ENCODE measurements at regions not wholly inside any gene's neighbourhood (a gene's known extent, or its start where the extent isn't known, plus 50 kb on each side); places are given as distances from the start of the nearest gene placed in this dataset.

GRCh38 chr9:10946676-10947410 is 334.0 kb upstream of the PTPRD start:
- Mint-ChIP-seq H3K4me1 (ENCODE audit: low read depth) (no peaks in the 10 kb centered on the region), H3K36me3 (ENCODE audit: low read depth) (no peaks in the 10 kb centered on the region), H3K9me3 (peaks cover 19% of the 10 kb centered on the region), H3K27me3 (no peaks in the 10 kb centered on the region), H3K27ac (no peak overlapping the region), H3K4me3 (no peak overlapping the region)
- intact Hi-C loops (cut with micrococcal nuclease): no loop called here

GRCh38 chr9:10957878-10958277 is 345.1 kb upstream of the PTPRD start:
- H3K27me3 Mint-ChIP-seq: no peaks in the 10 kb centered on the region
- H3K4me1 Mint-ChIP-seq (ENCODE audit: low read depth): no peaks in the 10 kb centered on the region
- peaks cover 6% of the 10 kb centered on the region for H3K9me3 Mint-ChIP-seq
- no peaks in the 10 kb centered on the region for H3K36me3 Mint-ChIP-seq (ENCODE audit: low read depth)
- H3K27ac Mint-ChIP-seq: no peak overlapping the region
- H3K4me3 Mint-ChIP-seq: no peak overlapping the region
- intact Hi-C loops (cut with micrococcal nuclease): no loop called here

DNA sequence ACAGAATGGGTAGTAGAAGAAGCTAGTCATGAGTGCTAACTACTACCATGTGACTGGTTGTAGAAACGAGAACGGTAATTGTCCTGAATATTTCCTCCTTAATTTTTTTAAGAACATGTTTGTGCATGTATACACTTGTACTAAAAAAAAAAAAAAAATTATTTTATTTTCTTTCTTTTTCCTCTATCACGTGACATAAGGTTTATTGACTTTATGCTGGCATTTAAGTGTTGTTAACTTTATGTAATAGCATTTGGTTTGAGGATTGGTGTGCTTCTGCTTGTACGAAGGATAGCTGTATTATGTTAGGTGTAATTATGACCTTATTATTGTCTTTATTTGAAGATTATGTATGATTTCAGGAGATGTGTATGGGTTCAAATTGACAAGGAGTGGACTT is 349.1 kb upstream of the PTPRD start:
- Mint-ChIP-seq H3K27me3 (no peaks in the 10 kb centered on the region), H3K4me1 (ENCODE audit: low read depth) (no peaks in the 10 kb centered on the region), H3K9me3 (peaks cover 6% of the 10 kb centered on the region), H3K4me3 (no peak overlapping the region), H3K36me3 (ENCODE audit: low read depth) (no peaks in the 10 kb centered on the region), H3K27ac (no peak overlapping the region)
- intact Hi-C loops (cut with micrococcal nuclease): no loop called here

GRCh38 chr9:10983251-10983650 is 370.4 kb upstream of the PTPRD start:
- H3K4me1 Mint-ChIP-seq (ENCODE audit: low read depth): no peaks in the 10 kb centered on the region
- no peaks in the 10 kb centered on the region for H3K27me3 Mint-ChIP-seq
- intact Hi-C loops (cut with micrococcal nuclease): no loop called here
- no peak overlapping the region for H3K27ac Mint-ChIP-seq
- H3K36me3 Mint-ChIP-seq (ENCODE audit: low read depth): no peaks in the 10 kb centered on the region
- peaks cover 13% of the 10 kb centered on the region for H3K9me3 Mint-ChIP-seq
- no peak overlapping the region for H3K4me3 Mint-ChIP-seq

- intact Hi-C loops (cut with micrococcal nuclease): no loop called here
- Mint-ChIP-seq H3K9me3 (no peaks in the 10 kb centered on the region), H3K4me3 (no peak overlapping the region)
Measured at GRCh38 chr9:10999646-11000045, 386.8 kb upstream of the PTPRD start.

GRCh38 chr9:11001546-11001945 is 388.7 kb upstream of the PTPRD start:
- Mint-ChIP-seq H3K27me3 (no peaks in the 10 kb centered on the region), H3K9me3 (no peaks in the 10 kb centered on the region), H3K27ac (no peak overlapping the region), H3K36me3 (ENCODE audit: low read depth) (no peaks in the 10 kb centered on the region), H3K4me3 (no peak overlapping the region), H3K4me1 (ENCODE audit: low read depth) (no peaks in the 10 kb centered on the region)
- intact Hi-C loops (cut with micrococcal nuclease): no loop called here

More at GRCh38 chr9:10999646-11000045, 386.8 kb upstream of the PTPRD start:
- Mint-ChIP-seq H3K36me3 (ENCODE audit: low read depth) (no peaks in the 10 kb centered on the region), H3K4me1 (ENCODE audit: low read depth) (no peaks in the 10 kb centered on the region), H3K27me3 (no peaks in the 10 kb centered on the region), H3K27ac (no peak overlapping the region)

- Mint-ChIP-seq H3K4me1 (ENCODE audit: low read depth) (no peaks in the 10 kb centered on the region), H3K9me3 (no peaks in the 10 kb centered on the region), H3K27me3 (no peaks in the 10 kb centered on the region), H3K27ac (no peak overlapping the region), H3K4me3 (no peak overlapping the region), H3K36me3 (ENCODE audit: low read depth) (no peaks in the 10 kb centered on the region)
- intact Hi-C loops (cut with micrococcal nuclease): no loop called here
Measured at GRCh38 chr9:11002705-11003104, 389.9 kb upstream of the PTPRD start.

- H3K9me3 Mint-ChIP-seq: no peaks in the 10 kb centered on the region
Measured at GRCh38 chr9:11003836-11004235, 391.0 kb upstream of the PTPRD start.

GRCh38 chr9:11011696-11012095 is 398.9 kb upstream of the PTPRD start:
- no peaks in the 10 kb centered on the region for H3K27me3 Mint-ChIP-seq
- intact Hi-C loops (cut with micrococcal nuclease): no loop called here
- no peak overlapping the region for H3K27ac Mint-ChIP-seq
- no peak overlapping the region for H3K4me3 Mint-ChIP-seq
- peaks cover 46% of the 10 kb centered on the region for H3K9me3 Mint-ChIP-seq
- H3K4me1 Mint-ChIP-seq (ENCODE audit: low read depth): no peaks in the 10 kb centered on the region
- H3K36me3 Mint-ChIP-seq (ENCODE audit: low read depth): no peaks in the 10 kb centered on the region

More at GRCh38 chr9:11003836-11004235, 391.0 kb upstream of the PTPRD start:
- Mint-ChIP-seq H3K36me3 (ENCODE audit: low read depth) (no peaks in the 10 kb centered on the region), H3K27ac (no peak overlapping the region), H3K4me1 (ENCODE audit: low read depth) (no peaks in the 10 kb centered on the region), H3K4me3 (no peak overlapping the region), H3K27me3 (no peaks in the 10 kb centered on the region)
- intact Hi-C loops (cut with micrococcal nuclease): no loop called here

- H3K4me3 Mint-ChIP-seq: no peak overlapping the region
- peaks cover 39% of the 10 kb centered on the region for H3K9me3 Mint-ChIP-seq
- H3K27me3 Mint-ChIP-seq: no peaks in the 10 kb centered on the region
- no peak overlapping the region for H3K27ac Mint-ChIP-seq
- no peaks in the 10 kb centered on the region for H3K36me3 Mint-ChIP-seq (ENCODE audit: low read depth)
- intact Hi-C loops (cut with micrococcal nuclease): no loop called here
- no peaks in the 10 kb centered on the region for H3K4me1 Mint-ChIP-seq (ENCODE audit: low read depth)
Measured at GRCh38 chr9:11016081-11016480, 403.3 kb upstream of the PTPRD start.

- Mint-ChIP-seq H3K36me3 (ENCODE audit: low read depth) (no peaks in the 10 kb centered on the region), H3K27ac (no peak overlapping the region), H3K27me3 (no peaks in the 10 kb centered on the region), H3K4me3 (no peak overlapping the region), H3K9me3 (peaks cover 12% of the 10 kb centered on the region), H3K4me1 (ENCODE audit: low read depth) (no peaks in the 10 kb centered on the region)
- intact Hi-C loops (cut with micrococcal nuclease): no loop called here
Measured at GRCh38 chr9:11023201-11023600, 410.4 kb upstream of the PTPRD start.

DNA sequence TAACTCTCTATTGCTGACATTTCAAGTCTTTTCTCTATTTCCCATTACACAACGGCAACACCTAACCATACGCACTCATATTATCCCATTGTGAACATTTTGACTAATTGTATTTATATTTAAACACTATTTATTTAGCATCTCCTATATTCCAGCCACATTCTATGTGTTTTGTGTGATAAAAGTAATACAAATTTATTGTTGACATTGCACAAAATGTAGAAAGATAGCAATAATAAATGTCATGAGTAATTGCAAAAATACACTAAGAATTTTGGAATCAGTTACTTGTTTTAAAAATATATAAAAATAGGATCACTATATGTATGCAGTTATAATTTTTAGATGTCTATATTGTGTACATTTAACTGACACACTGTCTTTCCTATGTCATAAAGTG is 413.0 kb upstream of the PTPRD start:
- Mint-ChIP-seq H3K27ac (no peak overlapping the region), H3K4me1 (ENCODE audit: low read depth) (no peaks in the 10 kb centered on the region), H3K9me3 (peaks cover 12% of the 10 kb centered on the region), H3K4me3 (no peak overlapping the region), H3K36me3 (ENCODE audit: low read depth) (no peaks in the 10 kb centered on the region), H3K27me3 (no peaks in the 10 kb centered on the region)
- intact Hi-C loops (cut with micrococcal nuclease): no loop called here

DNA sequence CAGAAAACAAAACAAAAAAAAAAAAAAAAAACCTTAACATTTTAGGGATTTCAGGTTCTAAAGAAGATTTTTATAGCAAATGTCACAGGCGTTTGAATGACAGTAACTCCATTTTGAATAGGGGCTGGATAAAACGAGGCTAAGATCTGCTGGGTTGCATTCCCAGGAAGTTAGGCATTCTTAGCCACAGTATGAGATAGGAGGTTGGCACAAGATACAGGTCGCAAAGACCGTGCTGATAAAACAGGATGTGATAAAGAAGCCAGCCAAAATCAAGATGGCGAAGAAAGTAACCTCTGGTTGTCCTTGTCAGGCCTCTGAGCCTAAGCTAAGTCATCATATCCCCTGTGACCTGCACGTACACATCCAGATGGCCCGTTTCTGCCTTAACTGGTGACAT is 425.6 kb upstream of the PTPRD start:
- no peaks in the 10 kb centered on the region for H3K4me1 Mint-ChIP-seq (ENCODE audit: low read depth)
- H3K4me3 Mint-ChIP-seq: no peak overlapping the region
- H3K27me3 Mint-ChIP-seq: no peaks in the 10 kb centered on the region
- H3K36me3 Mint-ChIP-seq (ENCODE audit: low read depth): no peaks in the 10 kb centered on the region
- intact Hi-C loops (cut with micrococcal nuclease): no loop called here
- H3K27ac Mint-ChIP-seq: no peak overlapping the region
- H3K9me3 Mint-ChIP-seq: peaks cover 43% of the 10 kb centered on the region

- Mint-ChIP-seq H3K36me3 (ENCODE audit: low read depth) (no peaks in the 10 kb centered on the region), H3K27ac (no peak overlapping the region), H3K9me3 (peaks cover 43% of the 10 kb centered on the region), H3K4me1 (ENCODE audit: low read depth) (no peaks in the 10 kb centered on the region), H3K27me3 (no peaks in the 10 kb centered on the region), H3K4me3 (no peak overlapping the region)
- intact Hi-C loops (cut with micrococcal nuclease): no loop called here
Measured at GRCh38 chr9:11039006-11039405, 426.2 kb upstream of the PTPRD start.

GRCh38 chr9:11045589-11045988 is 432.8 kb upstream of the PTPRD start:
- no peak overlapping the region for H3K4me3 Mint-ChIP-seq
- no peak overlapping the region for H3K27ac Mint-ChIP-seq
- no peaks in the 10 kb centered on the region for H3K4me1 Mint-ChIP-seq (ENCODE audit: low read depth)
- no peaks in the 10 kb centered on the region for H3K9me3 Mint-ChIP-seq
- no peaks in the 10 kb centered on the region for H3K27me3 Mint-ChIP-seq
- H3K36me3 Mint-ChIP-seq (ENCODE audit: low read depth): no peaks in the 10 kb centered on the region
- intact Hi-C loops (cut with micrococcal nuclease): no loop called here
